ENCODE measurements at regions not wholly inside any gene's neighbourhood (a gene's known extent, or its start where the extent isn't known, plus 50 kb on each side); places are given as distances from the start of the nearest gene placed in this dataset.

- no peak overlapping the region for H3K4me3 ChIP-seq (ENCODE audit: low read depth, low read length)
- no peak for TF ChIP-seq CTCF (IDR thresholded peaks at IDR 0.05; ENCODE audit: insufficient read depth, low read depth, low read length, missing control alignments)
- no peak for DNase-seq (ENCODE audit: low read depth)
Measured at GRCh38 chr13:74687442-74688182, 553.4 kb upstream of the KLF12 start.

GRCh38 chr13:74683411-74683810, 549.2 kb upstream of the KLF12 start:
- no peak for TF ChIP-seq CTCF (IDR thresholded peaks at IDR 0.05; ENCODE audit: insufficient read depth, low read depth, low read length, missing control alignments)
- no peak overlapping the region for H3K4me3 ChIP-seq (ENCODE audit: low read depth, low read length)
- DNase-seq (ENCODE audit: low read depth), result peak; percentile 4

GRCh38 chr13:74682746-74683145, 548.5 kb upstream of the KLF12 start:
- no peak overlapping the region for H3K4me3 ChIP-seq (ENCODE audit: low read depth, low read length)
- DNase-seq (ENCODE audit: low read depth), result no peak
- TF ChIP-seq CTCF (IDR thresholded peaks at IDR 0.05; ENCODE audit: insufficient read depth, low read depth, low read length, missing control alignments), result no peak

GRCh38 chr13:74681891-74682290, 547.7 kb upstream of the KLF12 start:
- H3K4me3 ChIP-seq (ENCODE audit: low read depth, low read length), result no peak overlapping the region
- DNase-seq (ENCODE audit: low read depth), result no peak
- TF ChIP-seq CTCF (IDR thresholded peaks at IDR 0.05; ENCODE audit: insufficient read depth, low read depth, low read length, missing control alignments), result no peak

GRCh38 chr13:74678308-74678965, 544.2 kb upstream of the KLF12 start:
- TF ChIP-seq CTCF (IDR thresholded peaks at IDR 0.05; ENCODE audit: insufficient read depth, low read depth, low read length, missing control alignments), result no peak
- H3K4me3 ChIP-seq (ENCODE audit: low read depth, low read length), result no peak overlapping the region
- no peak for DNase-seq (ENCODE audit: low read depth)

- H3K4me3 ChIP-seq (ENCODE audit: low read depth, low read length), result no peak overlapping the region
- no peak for TF ChIP-seq CTCF (IDR thresholded peaks at IDR 0.05; ENCODE audit: insufficient read depth, low read depth, low read length, missing control alignments)
- DNase-seq (ENCODE audit: low read depth), result no peak
Measured at GRCh38 chr13:74675972-74676371, 541.8 kb upstream of the KLF12 start.
